GOT3 (cell line): ENCODE measurements at regions not wholly inside any gene's neighbourhood (a gene's known extent, or its start where the extent isn't known, plus 50 kb on each side); places are given as distances from the start of the nearest gene placed in this dataset.

Experiments
- DNase-seq: peaks from one replicate; lab custom pipeline; 2025; ENCODE audit warnings: mixed read lengths; lab: John Stamatoyannopoulos, UW

DNA sequence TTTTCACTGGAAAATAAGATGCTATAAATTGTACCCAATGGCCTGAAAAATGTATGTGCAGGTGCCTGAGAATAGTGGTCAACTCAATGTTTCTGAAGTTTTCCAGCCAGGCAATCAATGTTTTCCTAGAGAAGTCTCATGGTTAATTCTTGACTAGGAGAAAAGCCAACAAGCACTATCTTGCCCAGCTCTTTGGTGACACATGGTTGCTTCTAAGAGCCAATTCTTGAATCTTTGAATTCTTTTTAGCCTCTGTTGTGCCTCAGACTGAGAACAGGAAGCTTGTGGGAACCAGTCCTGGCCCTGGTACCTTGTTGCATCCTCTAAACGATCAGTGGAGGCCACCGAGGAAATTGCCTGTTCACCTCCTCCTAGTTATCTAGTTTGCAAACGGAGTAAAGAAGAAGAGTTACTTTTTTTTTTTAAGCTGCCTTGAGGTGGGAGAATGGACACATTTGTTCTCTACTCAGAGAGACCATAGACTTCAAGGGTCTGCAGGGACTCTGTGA, 144.0 kb upstream of the MKLN1 start:
- DNase-seq, result no peak

DNA sequence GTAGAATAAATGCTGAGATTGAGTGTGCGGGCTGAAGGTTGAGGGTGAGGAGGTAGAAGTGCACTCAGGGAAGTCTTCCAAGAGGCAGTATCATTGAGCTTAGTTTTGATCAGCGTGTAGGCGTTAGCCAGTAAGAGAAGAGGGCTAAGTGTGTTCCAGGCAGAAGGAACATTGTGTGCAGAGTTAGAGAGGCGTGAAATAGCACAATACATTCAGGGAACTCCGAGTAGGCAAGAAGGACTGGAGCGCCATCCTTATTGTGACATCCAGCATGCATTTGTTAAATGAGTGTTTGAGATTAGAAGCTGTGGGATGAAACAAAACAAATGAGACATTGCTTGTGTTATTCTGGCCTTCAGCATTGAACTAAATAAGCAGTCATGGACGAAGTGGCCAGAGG, 140.9 kb upstream of the MKLN1 start:
- no peak for DNase-seq

DNA sequence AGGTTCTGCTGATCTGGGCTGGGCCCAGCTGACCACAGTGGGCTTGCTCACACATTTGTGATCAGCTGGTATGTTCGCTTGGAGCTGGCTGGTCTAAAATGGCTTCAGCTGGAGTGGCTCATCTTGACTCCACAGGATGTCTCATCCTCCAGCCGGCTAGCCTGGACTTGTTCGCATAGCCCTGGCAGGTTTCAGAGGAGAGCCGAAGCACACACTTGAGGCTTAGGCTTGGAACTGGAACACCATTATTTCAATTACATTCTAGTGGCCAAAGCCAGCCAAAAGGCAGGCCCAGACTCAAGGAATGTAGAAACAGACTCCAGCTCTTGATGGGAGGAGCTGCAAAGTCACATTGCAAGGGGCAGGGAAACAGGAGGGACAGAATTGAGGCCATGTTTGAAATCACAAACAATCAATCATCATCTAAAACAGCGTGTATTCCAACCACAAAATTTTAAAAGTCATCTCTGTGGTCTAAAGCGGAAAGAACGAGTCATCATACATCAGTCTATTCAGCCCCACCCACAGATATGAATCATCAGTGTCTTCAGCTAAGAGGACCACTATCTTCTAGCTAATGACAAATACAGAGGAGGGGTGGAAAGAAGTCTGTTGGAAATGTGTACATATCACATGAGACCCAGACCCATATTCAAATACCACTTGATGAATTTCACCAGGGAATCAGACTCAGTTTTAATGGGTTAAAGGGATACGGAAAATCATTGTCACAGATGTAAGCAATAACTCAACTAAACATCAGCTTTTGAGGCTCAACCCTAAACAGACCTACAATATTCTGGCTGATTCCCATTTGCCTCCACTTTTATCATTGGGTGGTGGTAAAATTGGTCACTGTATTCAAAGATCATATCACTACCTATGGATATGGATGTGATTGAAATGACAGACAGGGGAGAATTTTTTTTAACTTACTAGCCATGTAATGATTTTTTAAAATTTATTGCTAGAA, 139.0 kb upstream of the MKLN1 start:
- peak; percentile 41 for DNase-seq

DNA sequence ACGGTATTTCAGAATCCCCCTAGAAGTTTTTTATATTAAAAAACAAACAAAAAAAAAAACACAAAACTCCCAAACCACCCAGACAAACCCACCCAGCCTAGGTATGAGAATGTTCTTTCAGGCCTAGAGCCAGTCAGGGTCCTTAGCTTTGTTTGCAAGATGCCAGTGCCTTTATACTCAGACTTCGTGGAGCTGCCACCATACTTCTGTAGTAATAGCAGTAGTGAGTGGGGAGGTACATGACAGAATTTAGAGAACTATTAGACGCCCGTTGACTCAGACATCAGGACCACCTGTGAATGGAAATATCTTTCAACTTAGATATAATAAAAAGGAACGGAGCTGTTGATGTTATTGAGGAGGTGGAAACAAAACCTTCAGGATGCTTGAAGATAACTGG, 138.2 kb upstream of the MKLN1 start:
- no peak for DNase-seq

DNA sequence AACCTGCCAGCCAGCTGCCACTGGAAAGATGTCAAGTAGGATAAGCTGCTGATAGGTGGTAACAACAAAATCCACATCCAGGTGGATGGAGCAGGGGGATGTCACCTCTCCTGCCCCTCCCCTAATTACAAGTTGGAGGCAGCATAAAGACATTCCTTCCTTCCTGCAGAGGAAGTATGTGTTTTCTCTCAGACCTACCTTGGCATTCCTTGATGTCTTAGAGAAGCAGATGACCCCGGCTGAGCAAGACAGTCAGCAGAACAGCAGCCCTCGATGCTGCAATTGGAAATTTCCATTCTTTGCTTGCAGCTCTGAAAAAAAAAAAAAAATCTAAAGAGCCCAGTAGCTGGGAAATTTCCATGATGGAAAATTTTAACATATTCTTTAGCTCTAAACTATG, 137.5 kb upstream of the MKLN1 start:
- no peak for DNase-seq

DNA sequence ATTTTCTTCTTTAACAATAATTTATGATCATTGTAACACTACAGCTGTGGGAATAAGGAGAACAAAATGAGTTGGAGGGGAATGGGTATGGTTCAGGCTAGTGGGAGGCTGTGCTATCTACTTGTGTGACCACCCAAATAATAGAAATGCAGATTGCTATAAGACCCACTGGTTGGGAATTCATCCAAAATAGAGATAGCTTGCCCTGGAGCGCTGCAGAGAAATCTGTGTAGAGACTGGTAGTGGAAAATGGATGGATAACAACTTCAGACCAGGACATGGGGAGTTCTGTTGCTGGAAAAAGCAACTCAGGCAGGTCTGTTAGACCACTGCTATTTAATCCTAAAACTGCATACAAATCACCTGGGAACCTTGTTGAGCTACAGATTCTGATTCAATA, 137.1 kb upstream of the MKLN1 start:
- DNase-seq, result no peak

DNA sequence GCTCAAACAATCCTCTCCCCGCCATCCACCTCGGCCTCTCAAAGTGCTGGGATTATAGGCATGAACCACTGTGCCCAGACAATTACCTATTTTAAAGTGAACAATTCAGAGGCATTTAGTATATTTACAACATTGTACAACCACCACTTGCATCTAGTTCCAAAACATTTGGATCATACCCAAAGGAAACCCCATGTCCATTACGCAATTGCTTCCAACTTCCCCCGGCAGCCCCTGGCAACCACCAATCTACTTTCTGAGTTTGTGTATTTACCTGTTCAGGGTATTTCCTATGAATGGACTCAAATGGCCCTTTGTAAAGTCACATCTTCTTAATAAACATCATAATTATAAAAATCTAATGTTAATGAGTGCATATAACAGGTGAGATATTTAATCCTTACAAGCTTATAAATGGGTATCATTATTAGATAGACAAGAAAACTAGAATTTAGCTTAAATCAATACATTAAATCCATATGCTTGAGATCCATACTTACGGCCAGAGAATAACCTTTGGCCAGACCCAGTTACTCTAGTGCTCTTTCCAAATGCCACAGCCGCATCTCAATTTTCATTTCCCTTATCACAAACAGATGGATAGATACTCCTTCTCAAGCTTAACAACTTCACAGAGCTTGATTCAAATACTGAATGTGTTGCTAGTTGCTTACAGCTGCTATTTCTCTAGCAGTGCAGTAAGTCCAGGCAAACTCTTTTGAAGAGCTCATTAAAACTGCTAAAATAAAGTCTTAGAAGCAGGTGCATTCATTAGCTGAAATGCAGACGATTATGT, 133.4 kb upstream of the MKLN1 start:
- DNase-seq, result no peak

DNA sequence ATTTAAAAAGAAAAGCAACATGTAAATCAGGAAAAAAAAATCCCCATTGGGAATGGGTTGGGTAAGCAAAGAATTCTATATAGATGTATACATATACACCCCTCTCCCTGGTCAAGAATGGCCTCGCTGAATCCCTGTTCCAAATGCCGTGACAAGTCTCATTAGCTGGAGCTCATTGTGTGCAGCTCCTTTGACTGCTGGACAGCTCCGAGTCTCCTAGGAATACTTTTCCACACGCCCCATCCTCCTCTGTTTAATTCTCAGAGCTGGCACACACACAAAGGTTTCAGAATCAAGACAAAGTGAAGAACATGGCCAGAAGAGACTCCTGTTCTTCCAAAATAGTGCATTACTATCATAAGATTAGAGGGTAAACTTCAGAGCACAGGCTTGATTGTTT, 130.9 kb upstream of the MKLN1 start:
- no peak for DNase-seq

DNA sequence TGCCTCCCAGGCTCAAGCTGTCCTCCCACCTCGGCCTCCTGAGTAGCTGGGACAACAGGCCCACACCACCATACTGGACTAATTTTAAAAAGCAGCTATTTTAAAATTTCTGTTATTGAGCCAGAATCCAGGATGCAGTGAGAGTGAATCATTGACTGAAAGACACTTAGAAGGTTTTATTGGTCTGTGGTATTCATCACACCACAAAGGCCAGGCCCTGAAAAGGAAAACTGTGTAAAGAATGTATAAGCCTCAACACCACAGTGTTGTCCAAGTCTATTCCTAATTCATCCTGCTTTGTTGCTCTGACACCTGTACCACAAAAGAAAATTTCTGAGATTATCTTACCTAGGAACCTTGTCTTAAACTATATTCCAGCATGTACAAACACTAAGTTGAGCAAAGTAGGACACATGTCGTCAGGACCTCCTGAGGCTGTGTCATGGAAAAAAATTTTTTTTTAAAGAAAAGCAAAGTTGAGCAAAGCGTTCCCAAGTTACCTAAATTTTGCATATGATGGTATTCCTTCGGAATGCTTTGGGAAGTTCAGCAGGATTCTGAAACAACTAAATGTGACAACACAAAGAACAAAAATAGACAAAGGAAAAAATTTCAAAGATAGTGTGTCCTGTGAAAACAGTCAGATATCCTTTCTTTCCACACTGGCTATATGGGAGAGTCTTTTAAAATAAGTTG, 129.6 kb upstream of the MKLN1 start:
- DNase-seq, result no peak

DNA sequence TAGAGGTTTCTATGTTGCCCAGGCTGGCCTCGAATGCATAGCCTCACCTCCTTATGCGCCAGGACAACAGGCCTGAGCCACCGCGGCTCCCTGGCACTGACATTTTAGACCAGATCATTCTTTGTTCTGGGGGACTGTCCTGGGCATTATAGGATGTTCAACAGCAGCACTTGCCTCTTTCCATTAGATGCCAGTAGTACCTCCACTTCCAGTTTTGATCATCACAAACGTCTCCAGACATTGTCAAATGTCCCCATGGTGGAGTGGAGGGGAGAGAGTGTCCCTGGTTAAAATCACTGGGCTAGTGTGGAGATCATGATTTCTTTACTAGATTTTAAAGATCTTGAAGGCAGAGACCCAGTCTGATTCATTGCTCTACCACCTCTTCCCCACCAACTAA, 125.2 kb upstream of the MKLN1 start:
- DNase-seq, result no peak

DNA sequence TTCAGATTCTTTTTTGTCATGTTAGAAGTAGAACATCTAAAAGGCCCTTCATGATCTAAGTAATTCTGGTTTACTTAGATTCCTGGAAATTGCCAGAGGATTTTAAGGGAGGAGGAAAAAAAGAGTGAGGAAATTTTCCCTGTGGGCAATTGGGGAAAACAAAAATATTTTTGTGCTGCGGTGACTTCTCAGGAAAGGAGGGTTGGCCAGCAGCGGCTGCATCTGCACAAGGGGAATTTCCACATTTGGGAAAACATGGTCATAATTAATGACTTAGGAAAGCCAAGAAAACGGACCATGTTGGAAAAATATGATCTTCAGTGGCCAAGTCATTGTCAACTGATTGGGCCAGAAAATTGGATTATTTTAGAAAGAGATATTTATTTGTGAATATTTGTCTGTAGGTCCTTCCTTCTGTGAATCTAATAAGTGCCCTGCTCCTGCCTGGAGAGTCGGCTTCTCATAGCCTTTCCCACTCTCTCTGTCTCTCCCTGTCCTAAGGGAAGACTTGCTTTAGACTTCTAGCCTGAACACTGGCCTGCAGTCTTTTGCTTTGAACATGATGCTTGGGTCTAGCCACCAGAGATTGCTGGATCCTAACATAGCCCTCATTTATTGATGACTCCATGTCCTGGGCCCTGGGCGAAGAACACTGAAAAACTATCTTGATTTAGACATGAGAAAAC, 124.2 kb upstream of the MKLN1 start:
- DNase-seq, result no peak

DNA sequence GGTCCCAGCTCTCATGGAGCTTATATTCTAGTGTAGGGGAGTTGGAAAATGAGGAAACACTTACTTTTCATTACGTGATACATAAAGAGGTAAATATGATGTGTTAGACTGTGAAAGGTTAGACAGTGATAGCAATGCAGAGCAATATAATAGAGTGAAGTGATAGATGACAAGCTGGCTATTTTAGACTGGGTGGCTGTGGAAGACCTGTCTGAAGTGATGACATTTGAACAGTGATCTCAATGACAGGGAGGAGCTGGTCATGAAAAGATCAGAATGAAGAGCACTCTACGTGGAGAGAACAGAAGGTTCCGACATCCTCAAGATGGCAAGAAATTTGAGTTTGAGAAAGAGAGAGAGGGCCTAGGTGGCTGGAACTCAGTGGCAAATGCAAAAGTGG, 118.9 kb upstream of the MKLN1 start:
- DNase-seq, result no peak

DNA sequence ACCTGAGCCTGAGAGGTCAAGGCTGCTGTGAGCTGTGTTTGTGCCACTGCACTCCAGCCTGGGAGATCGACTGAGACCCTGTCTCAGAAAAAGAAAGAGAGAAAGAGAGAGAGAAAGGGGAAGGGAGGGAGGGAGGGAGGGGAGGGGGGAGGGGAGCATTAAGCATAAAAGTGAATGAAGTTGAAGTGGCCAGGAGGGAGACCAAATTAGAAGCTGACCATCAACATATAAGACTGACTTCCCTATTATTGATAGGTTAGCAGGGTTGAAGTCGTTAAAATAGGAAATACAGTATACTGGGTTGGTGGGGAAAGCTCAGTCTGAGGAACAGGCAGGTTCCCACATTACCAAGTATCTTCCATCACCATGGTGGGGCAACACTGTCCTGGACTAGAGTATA, 117.1 kb upstream of the MKLN1 start:
- DNase-seq, result no peak

DNA sequence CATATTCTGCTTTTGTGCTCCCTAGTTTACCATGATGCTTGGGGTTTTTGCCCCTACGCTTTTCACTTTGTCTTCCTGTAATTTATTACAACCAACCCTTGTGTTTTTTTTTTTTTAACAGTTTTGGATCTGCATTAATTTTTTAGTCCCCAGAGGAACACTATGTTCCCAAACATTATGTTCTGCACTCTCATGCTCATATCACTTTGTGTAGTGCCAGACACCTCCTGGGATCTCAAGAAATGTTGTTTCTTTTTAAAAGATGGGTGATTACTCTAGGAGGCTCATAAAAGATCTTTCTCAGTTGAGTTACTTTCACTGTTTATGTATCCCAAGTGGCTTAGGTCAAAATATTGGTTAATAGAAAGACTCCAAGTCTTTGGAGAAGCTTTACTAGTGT, 116.2 kb upstream of the MKLN1 start:
- DNase-seq, result no peak

DNA sequence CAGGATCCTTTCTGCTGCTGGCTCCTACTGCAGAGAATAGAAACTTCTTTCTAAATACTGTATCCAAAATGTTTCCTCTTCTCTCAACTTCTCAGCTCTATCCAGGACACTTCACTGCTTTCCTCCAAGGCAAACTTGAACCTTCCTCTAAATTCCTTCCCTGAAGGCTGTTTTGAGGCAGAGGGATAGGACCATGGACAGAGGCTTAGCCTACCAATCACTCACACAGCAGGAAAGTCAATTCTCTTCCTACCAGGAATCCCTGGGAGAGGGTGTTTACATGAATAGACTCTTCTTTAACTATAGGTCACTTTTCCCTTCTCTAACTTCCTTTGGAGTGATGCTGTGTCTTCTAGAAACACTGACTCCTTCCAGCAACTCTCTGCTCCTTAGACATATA, 115.6 kb upstream of the MKLN1 start:
- DNase-seq, result no peak

DNA sequence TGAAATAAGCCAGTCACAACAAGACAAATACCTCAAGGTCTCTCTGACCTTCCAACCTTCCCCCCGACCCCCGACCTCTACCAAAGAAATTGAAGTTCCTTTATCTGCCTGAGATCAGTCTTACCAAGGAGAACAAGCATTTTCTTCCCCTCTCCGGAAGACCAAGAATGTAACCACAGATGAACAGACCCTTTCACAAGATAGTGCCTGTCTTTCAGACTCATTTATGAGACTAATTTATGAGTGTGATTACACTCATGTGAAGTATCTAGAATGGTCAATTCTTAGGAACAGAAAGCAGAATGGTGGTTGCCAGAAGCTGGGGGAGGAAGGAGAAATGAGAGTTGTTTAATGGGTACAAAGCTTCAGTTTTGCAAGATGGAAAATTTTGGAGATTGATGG, 108.9 kb upstream of the MKLN1 start:
- DNase-seq, result no peak

DNA sequence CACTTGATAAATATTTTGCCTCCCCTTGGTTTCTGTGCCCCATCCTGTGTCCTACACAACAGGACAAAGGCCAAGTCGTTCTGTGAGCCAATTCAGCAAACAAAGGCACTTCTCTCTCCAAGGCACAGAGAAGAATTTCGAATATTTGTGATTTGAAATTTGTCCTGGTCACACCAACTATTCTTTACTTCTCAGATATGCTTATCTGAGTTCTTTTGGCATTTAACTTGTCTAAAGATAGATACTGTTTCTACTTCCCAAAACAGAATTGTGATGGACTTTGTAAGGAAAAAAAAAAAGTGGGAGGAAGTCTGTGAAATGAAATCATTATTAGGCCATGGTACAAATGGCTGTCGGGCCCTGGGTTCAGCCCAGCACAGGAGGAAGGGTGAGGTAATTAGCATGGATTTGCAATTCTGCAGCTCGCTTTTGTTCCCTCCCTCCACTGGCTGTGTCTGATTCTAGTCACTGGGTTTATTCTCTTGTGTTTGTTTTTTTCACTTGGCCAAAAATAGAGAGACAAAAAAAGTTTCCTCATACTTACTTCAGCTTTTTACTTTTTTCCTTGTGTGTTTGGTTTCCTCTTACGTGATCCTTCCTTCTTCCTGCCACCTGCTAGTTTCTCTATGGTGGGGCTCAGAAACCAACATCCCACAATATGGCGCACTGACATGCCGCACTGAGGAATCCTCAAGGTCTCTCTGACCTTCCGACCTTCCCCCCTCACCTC, 108.2 kb upstream of the MKLN1 start:
- no peak for DNase-seq

DNA sequence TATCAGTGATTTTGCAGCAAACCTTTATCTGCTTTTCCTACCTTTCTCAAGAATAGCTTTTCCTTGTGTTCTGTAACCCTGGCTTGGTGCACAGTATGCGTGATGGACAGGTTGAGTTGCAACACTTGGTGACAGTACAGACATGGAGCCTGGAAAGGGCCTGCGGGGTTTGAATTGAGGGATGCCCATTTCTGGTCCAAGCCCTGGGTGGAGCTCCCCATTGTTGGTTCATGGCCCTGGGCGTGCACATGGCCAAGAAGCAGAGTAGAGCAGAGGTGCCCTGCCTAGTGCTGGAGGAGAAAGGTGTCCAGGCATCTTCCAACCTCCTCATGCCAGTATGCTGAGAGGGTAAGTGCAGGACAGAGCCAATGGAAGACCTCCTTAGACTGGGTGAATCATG, 106.6 kb upstream of the MKLN1 start:
- no peak for DNase-seq

DNA sequence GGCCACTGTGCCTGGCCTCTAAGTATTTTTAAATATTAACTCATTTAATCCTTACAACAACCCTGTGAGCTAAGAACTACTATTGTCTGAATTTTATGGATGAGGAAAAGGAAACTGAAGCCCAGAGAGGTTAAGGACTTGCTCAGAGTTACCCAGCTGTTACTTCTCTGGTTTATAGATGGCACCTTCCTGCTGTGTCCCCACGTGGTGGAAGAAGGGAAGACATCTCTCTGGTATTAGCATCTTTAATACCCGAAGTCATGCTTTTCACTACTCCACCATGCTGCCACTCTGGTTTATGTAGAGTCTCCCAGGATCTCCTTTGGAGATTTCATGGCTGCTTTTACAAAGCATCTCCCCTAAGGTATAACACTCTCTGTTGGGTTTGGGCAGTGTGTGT, 105.5 kb upstream of the MKLN1 start:
- DNase-seq, result no peak

DNA sequence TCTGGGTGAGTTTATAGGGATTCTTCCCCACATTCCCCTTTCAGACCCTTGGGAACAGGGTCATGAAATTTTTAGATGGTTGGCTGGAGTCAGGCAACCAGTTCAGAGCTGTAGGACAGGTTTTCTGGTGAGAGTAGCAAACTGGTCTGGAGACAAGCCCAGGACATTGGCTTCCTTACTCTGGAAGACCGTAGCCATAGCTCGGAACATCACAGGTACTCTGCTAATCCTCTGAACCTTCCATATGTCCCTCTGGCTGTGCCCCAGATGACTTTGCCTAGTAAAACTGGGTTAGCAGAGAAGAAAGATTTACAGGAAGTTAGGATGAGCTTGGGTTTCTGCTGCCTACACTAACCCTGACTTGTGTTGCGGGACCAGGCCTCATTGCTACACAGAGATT, 104.5 kb upstream of the MKLN1 start:
- DNase-seq, result no peak

DNA sequence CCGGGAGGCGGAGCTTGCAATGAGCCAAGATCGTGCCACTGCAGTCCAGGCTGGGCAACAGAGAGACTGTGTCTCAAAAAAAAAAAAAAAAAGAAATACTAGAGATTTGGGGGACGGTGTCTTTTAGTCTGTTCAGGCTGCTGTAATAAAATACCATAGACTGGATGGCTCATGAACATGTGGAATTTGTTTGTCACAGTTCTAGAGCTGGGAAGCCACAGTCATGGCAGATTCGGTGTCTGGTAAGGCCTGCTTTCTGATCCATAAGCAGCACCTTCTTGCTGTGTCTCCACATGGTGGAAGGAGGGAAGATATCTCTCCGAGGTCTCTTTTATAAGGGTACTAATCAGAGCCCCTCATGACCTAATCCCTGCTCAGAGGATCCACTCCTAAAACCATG, 102.7 kb upstream of the MKLN1 start:
- no peak for DNase-seq
